B cell (primary cell): ENCODE measurements at regions not wholly inside any gene's neighbourhood (a gene's known extent, or its start where the extent isn't known, plus 50 kb on each side); places are given as distances from the start of the nearest gene placed in this dataset.

Experiments
- ATAC-seq: fragments of 200-7000 bp; cut with Tn5 transposase; one replicate; pipeline ENCODE4 v1.10.0; 2021; ENCODE audit warnings: low read depth, mild to moderate bottlenecking, moderate number of reproducible peaks, moderate library complexity
- CTCF ChIA-PET: fragments of 350-600 bp; sonication (Branson Sonifier 250); formaldehyde crosslinking; loops from one replicate; lab custom pipeline; 2021; ENCODE audit warnings: antibody characterized with exemption, inconsistent platforms; lab: Charles Lee
- POLR2A ChIA-PET: fragments of 350-600 bp; sonication (Branson Sonifier 250); formaldehyde crosslinking; loops from one replicate; lab custom pipeline; 2021; ENCODE audit warnings: antibody characterized with exemption; lab: Charles Lee
- DNase-seq: peaks from one replicate; pipeline ENCODE4 v3.0.0; 2013
- H2AFZ ChIP-seq: 2 replicates; pipeline ENCODE4 v1.6.1; 2012; ENCODE audit warnings: mild to moderate bottlenecking, low read depth, low read length; ENCODE audit not compliant: insufficient read depth, poor library complexity, severe bottlenecking
- H3K27ac ChIP-seq, 2 donors: 1 replicate in 1 of 2; 2 replicates in 1 of 2; pipeline ENCODE4 v1.5.1; 2012 to 2013; ENCODE audit warnings: low read length in 2 of 2, mild to moderate bottlenecking in 2 of 2, moderate library complexity in 1 of 2
- H3K27me3 ChIP-seq, 4 experiments: fragments of 200-600 bp in 1 of 4; sonication (generic) in 1 of 4; replicated peaks in 1 of 4; 1 replicate in 2 of 4; 2 replicates in 2 of 4; pipeline versions ENCODE4 v1.6.1 to v1.7.0; 2013 to 2016; ENCODE audit warnings: low read length in 3 of 4, mild to moderate bottlenecking in 2 of 4, mixed read lengths in 1 of 4, moderate library complexity in 1 of 4; ENCODE audit not compliant: insufficient read depth in 4 of 4, control insufficient read depth in 3 of 4; ENCODE audit errors: control extremely low read depth in 1 of 4
- H3K36me3 ChIP-seq, 2 experiments: replicated peaks in 1 of 2; 1 replicate in 1 of 2; 2 replicates in 1 of 2; pipeline versions ENCODE4 v1.6.1 to v1.7.1; 2013; ENCODE audit warnings: low read length in 1 of 2; ENCODE audit not compliant: insufficient read depth in 2 of 2, control insufficient read depth in 1 of 2; ENCODE audit errors: control extremely low read depth in 1 of 2, extremely low read depth in 1 of 2
- H3K4me1 ChIP-seq, 2 donors: fragments of 200-600 bp in 1 of 2; sonication (generic) in 1 of 2; 1 replicate in 1 of 2; 2 replicates in 1 of 2; pipeline versions ENCODE4 v1.5.1 to v1.6.1; 2013 to 2017; ENCODE audit warnings: low read length in 2 of 2; ENCODE audit not compliant: control insufficient read depth in 2 of 2, insufficient read depth in 2 of 2
- H3K4me2 ChIP-seq: replicated peaks from 2 replicates; pipeline ENCODE3; 2012; ENCODE audit warnings: mild to moderate bottlenecking, low read depth, low read length; ENCODE audit not compliant: poor library complexity, severe bottlenecking
- H3K4me3 ChIP-seq, 5 experiments: fragments of 200-600 bp in 1 of 5; sonication (generic) in 1 of 5; 1 replicate in 3 of 5; 2 replicates in 2 of 5; pipeline versions ENCODE4 v1.5.1 to v1.7.0; 2011 to 2016; ENCODE audit warnings: low read length in 4 of 5, mild to moderate bottlenecking in 4 of 5, low read depth in 2 of 5, control low read depth in 1 of 5, moderate library complexity in 1 of 5; ENCODE audit not compliant: insufficient read depth in 1 of 5; ENCODE audit errors: control extremely low read depth in 1 of 5, extremely low read depth in 1 of 5
- H3K79me2 ChIP-seq: fragments of 200-600 bp; sonication (generic); one replicate; pipeline ENCODE4 v1.6.0; 2016; ENCODE audit warnings: low read length; ENCODE audit not compliant: control insufficient read depth, insufficient read depth
- H3K9ac ChIP-seq: fragments of 200-600 bp; sonication (generic); 2 replicates; pipeline ENCODE4 v1.6.1; 2017; ENCODE audit warnings: mild to moderate bottlenecking, low read length, moderate library complexity
- H3K9me3 ChIP-seq, 3 donors: one replicate each; pipeline versions ENCODE4 v1.6.1 to v1.7.1; 2013; ENCODE audit warnings: low read length in 2 of 3; ENCODE audit not compliant: control insufficient read depth in 2 of 3, insufficient read depth in 1 of 3; ENCODE audit errors: control extremely low read depth in 1 of 3
- H4K20me1 ChIP-seq: 2 replicates; pipeline ENCODE4 v1.6.0; 2012; ENCODE audit warnings: mild to moderate bottlenecking, low read length; ENCODE audit not compliant: insufficient read depth, control insufficient read depth, poor library complexity, severe bottlenecking
- H3K27ac Mint-ChIP-seq: one replicate; pipeline ENCODE4 v1.8.0; 2021; ENCODE audit warnings: mixed read lengths
- H3K27me3 Mint-ChIP-seq: one replicate; pipeline ENCODE4 v1.8.0; 2021; ENCODE audit warnings: mixed read lengths
- H3K4me1 Mint-ChIP-seq: one replicate; pipeline ENCODE4 v1.8.0; 2021; ENCODE audit warnings: mixed read lengths
- H3K4me3 Mint-ChIP-seq: one replicate; pipeline ENCODE4 v1.8.0; 2021; ENCODE audit warnings: mixed read lengths
- H3K9me3 Mint-ChIP-seq: one replicate; pipeline ENCODE4 v1.8.0; 2022; ENCODE audit warnings: mixed read lengths; ENCODE audit not compliant: insufficient read depth
- EZH2 ChIP-seq: IDR thresholded peaks from 2 replicates; pipeline ENCODE4 v1.6.1; 2012; ENCODE audit warnings: borderline replicate concordance, low read depth, mild to moderate bottlenecking, moderate library complexity, low read length; ENCODE audit not compliant: insufficient read depth, poor library complexity, severe bottlenecking
- WGBS: methylation state at CpG from one replicate; pipeline ENCODE4 v1.1.5; 2013; ENCODE audit warnings: missing lambda C conversion rate; ENCODE audit not compliant: insufficient coverage; 5-methylcytosine and 5-hydroxymethylcytosine counted together
- intact Hi-C: fragments of 100-400 bp; cut with micrococcal nuclease; formaldehyde crosslinking; loops from one replicate; pipeline ENCODE4 v1.10.0; 2022
- TF ChIP-seq, protein P1 (sequence below): fragments of 200-600 bp; IDR thresholded peaks from one replicate; pipeline ENCODE4 v1.8.0; 2022; ENCODE audit warnings: antibody characterized with exemption, mild to moderate bottlenecking

DNA sequence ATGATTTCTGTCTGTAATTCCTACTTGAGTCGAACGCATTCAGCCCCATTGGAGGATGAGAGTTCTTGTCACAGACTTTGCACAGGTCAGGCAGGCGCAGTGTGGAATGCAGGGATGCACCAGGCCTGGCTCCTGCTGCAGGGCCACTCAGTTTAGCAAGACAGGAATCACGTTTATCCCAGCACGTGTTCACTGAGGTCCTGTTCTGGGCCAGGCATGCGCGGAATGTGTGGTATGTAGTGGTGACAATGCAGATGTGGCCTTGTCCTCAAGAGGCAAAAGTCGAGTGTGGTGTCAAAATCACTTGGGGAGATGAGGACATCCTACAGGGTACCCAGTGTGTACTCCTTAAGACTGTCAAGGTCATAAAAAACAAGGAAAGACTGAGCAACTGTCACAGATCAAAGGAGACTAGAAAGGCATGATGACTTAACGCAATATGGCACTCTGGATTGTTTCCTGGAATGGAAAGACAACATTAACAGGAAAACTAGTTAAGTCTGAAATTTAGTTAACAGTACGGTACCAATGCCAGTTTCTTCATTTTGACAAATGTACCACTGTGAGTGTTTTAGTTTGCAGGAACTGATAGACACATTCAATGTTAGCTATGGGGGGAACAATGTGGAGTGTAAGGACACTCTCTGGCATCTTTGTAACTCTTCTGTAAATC is 121.5 kb upstream of the ADAMTS18 start:
- Histone ChIP-seq H3K27ac (no peak overlapping the region), H3K9me3 (no peaks in the 10 kb centered on the region), H2AFZ (no peak overlapping the region), H3K27me3 (peaks cover 0 to 2% (median 0%) of the 10 kb centered on the region in 4 experiments), H3K36me3 (no peaks in the 10 kb centered on the region), H3K4me1 (no peaks in the 10 kb centered on the region), H3K79me2 (no peaks in the 10 kb centered on the region), H3K9ac (no peak overlapping the region), H4K20me1 (no peaks in the 10 kb centered on the region), H3K4me2 (no peak overlapping the region), H3K4me3 (no peak overlapping the region)
- ChIA-PET CTCF (no interaction called here), POLR2A (no interaction called here)
- 82% methylated on average over 9 of the region's 10 CpGs for WGBS
- TF ChIP-seq EZH2, result no peak
- Mint-ChIP-seq H3K4me1 (no peaks in the 10 kb centered on the region), H3K27ac (no peak overlapping the region), H3K4me3 (no peak overlapping the region), H3K27me3 (peaks cover 12% of the 10 kb centered on the region), H3K9me3 (no peaks in the 10 kb centered on the region)
- DNase-seq (no peak), ATAC-seq (no peak)
- intact Hi-C loops, result no loop called here

DNA sequence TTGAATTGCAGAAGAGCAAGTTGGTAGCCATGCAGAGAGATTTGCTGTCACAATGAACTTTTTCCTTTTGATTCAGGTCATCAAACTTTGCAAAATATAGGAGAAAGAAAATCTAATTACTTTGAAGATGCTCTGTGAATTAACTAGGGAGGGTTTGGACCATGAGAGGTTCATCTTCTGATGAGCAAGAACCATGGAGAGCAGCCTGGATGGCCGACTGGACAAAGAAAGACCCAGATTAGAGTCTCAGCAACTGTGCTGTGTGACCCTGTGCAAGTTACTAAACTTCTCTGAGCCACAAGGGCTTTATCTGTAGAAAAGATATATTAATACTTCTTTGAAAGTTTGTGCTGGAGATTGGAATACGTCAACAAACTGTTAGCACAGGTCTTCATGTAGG is 122.6 kb upstream of the ADAMTS18 start:
- ChIA-PET POLR2A (no interaction called here), CTCF (no interaction called here)
- Mint-ChIP-seq H3K27ac (no peak overlapping the region), H3K4me3 (no peak overlapping the region), H3K27me3 (peaks cover 8% of the 10 kb centered on the region), H3K9me3 (no peaks in the 10 kb centered on the region), H3K4me1 (no peaks in the 10 kb centered on the region)
- Histone ChIP-seq H3K36me3 (no peaks in the 10 kb centered on the region), H3K9me3 (no peaks in the 10 kb centered on the region), H4K20me1 (no peaks in the 10 kb centered on the region), H3K9ac (no peak overlapping the region), H3K27me3 (peaks cover 0 to 2% (median 0%) of the 10 kb centered on the region in 4 experiments), H3K4me2 (no peak overlapping the region), H3K4me3 (no peak overlapping the region), H2AFZ (no peak overlapping the region), H3K79me2 (no peaks in the 10 kb centered on the region), H3K27ac (no peak overlapping the region), H3K4me1 (no peaks in the 10 kb centered on the region)
- ATAC-seq (no peak), DNase-seq (no peak)
- TF ChIP-seq, protein P1, sequence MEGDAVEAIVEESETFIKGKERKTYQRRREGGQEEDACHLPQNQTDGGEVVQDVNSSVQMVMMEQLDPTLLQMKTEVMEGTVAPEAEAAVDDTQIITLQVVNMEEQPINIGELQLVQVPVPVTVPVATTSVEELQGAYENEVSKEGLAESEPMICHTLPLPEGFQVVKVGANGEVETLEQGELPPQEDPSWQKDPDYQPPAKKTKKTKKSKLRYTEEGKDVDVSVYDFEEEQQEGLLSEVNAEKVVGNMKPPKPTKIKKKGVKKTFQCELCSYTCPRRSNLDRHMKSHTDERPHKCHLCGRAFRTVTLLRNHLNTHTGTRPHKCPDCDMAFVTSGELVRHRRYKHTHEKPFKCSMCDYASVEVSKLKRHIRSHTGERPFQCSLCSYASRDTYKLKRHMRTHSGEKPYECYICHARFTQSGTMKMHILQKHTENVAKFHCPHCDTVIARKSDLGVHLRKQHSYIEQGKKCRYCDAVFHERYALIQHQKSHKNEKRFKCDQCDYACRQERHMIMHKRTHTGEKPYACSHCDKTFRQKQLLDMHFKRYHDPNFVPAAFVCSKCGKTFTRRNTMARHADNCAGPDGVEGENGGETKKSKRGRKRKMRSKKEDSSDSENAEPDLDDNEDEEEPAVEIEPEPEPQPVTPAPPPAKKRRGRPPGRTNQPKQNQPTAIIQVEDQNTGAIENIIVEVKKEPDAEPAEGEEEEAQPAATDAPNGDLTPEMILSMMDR, result no peak
- no peak for TF ChIP-seq EZH2
- WGBS, result 40% methylated on average over 1 of the region's 2 CpGs
- intact Hi-C loops, result no loop called here
